PFSK-1 (cell line): ENCODE measurements at regions not wholly inside any gene's neighbourhood (a gene's known extent, or its start where the extent isn't known, plus 50 kb on each side); places are given as distances from the start of the nearest gene placed in this dataset.

Experiments used
- FOXP2 ChIP-seq: optimal IDR thresholded peaks from 2 replicates; pipeline ENCODE3; 2011; ENCODE audit warnings: borderline replicate concordance, control low read depth, inconsistent platforms; ENCODE audit not compliant: insufficient read depth; ENCODE audit errors: extremely low read length, extremely low read depth
- POLR2AphosphoS5 ChIP-seq: IDR thresholded peaks from 2 replicates; pipeline ENCODE4 v1.6.1; 2012; ENCODE audit warnings: low read depth, mild to moderate bottlenecking, control low read depth, low read length, moderate library complexity
- TAF1 ChIP-seq: IDR thresholded peaks from 2 replicates; pipeline ENCODE4 v1.6.1; 2012; ENCODE audit warnings: low read length, control low read depth, borderline replicate concordance; ENCODE audit not compliant: insufficient read depth

DNA sequence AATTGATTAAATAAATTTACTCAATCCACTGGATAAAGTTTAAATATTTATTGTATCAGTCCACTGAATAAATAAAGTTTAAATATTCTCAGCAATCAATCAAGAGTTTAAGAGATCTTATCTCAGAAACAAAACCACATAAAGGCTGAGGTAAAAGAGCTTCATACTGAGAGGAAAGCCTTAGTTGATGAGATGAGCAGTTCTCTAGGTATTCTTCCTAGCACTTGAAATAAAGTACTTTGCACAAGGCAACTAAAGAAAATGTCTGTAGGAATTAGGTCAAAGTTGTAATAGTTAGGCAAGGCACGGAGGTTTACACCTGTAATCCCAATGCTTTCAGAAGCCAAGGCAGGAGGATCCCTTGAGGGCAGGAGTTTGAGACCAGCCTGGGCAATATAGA, 63.5 kb downstream of the UCHL1 start:
- TF ChIP-seq FOXP2 (no peak), POLR2AphosphoS5 (no peak), TAF1 (no peak)
